Astrocyte (in vitro differentiated cells and primary cell): ENCODE measurements at regions not wholly inside any gene's neighbourhood (a gene's known extent, or its start where the extent isn't known, plus 50 kb on each side); places are given as distances from the start of the nearest gene placed in this dataset.

Experiments used
- DNase-seq: peaks from one replicate; pipeline ENCODE4 v3.0.0-alpha.2; 2010; ENCODE audit warnings: low read depth
- FAIRE-seq: peaks from 2 replicates; lab custom pipeline; 2011; peaks lifted over from hg19 to GRCh38; lab: Jason Lieb, UNC
- H2AFZ ChIP-seq: 2 replicates; pipeline ENCODE4 v1.6.0; 2012; ENCODE audit warnings: low read depth, low read length, inconsistent platforms
- H3K27ac ChIP-seq: 2 replicates; pipeline ENCODE4 v1.5.1; 2011; ENCODE audit warnings: low read depth, low read length, inconsistent platforms
- H3K27me3 ChIP-seq: 2 replicates; pipeline ENCODE4 v1.6.0; 2011; ENCODE audit warnings: low read length, inconsistent platforms; ENCODE audit not compliant: insufficient read depth
- H3K36me3 ChIP-seq: 2 replicates; pipeline ENCODE4 v1.5.1; 2011; ENCODE audit warnings: low read length, inconsistent platforms; ENCODE audit not compliant: insufficient read depth
- H3K4me1 ChIP-seq: 2 replicates; pipeline ENCODE4 v1.5.1; 2011; ENCODE audit warnings: low read length, inconsistent platforms; ENCODE audit not compliant: insufficient read depth
- H3K4me2 ChIP-seq: 2 replicates; pipeline ENCODE4 v1.6.0; 2012; ENCODE audit warnings: low read length, inconsistent platforms
- H3K4me3 ChIP-seq: 2 replicates; pipeline ENCODE4 v1.5.1; 2011; ENCODE audit warnings: low read depth, mild to moderate bottlenecking, low read length, inconsistent platforms; ENCODE audit not compliant: insufficient read depth
- H3K79me2 ChIP-seq: 2 replicates; pipeline ENCODE4 v1.6.0; 2012; ENCODE audit warnings: mild to moderate bottlenecking, low read length, inconsistent platforms; ENCODE audit not compliant: insufficient read depth
- H3K9ac ChIP-seq: 2 replicates; pipeline ENCODE4 v1.6.0; 2012; ENCODE audit warnings: mild to moderate bottlenecking, low read length, inconsistent platforms
- H3K9me3 ChIP-seq: 2 replicates; pipeline ENCODE4 v1.5.1; 2012; ENCODE audit warnings: low read depth, mild to moderate bottlenecking, low read length, inconsistent platforms; ENCODE audit not compliant: insufficient read depth
- H4K20me1 ChIP-seq: 2 replicates; pipeline ENCODE4 v1.6.0; 2012; ENCODE audit warnings: low read length, inconsistent platforms; ENCODE audit not compliant: insufficient read depth
- H3K27ac Mint-ChIP-seq: one replicate; pipeline ENCODE4 v1.8.0; 2021; ENCODE audit warnings: mild to moderate bottlenecking, mixed read lengths; ENCODE audit not compliant: unreplicated experiment
- H3K27me3 Mint-ChIP-seq: one replicate; pipeline ENCODE4 v1.8.0; 2021; ENCODE audit warnings: low read depth, mixed read lengths; ENCODE audit not compliant: unreplicated experiment
- H3K36me3 Mint-ChIP-seq: one replicate; pipeline ENCODE4 v1.8.0; 2021; ENCODE audit warnings: low read depth, mixed read lengths; ENCODE audit not compliant: unreplicated experiment
- H3K4me1 Mint-ChIP-seq: one replicate; pipeline ENCODE4 v1.8.0; 2021; ENCODE audit warnings: low read depth, mixed read lengths; ENCODE audit not compliant: unreplicated experiment
- H3K4me3 Mint-ChIP-seq: one replicate; pipeline ENCODE4 v1.8.0; 2021; ENCODE audit warnings: mild to moderate bottlenecking, moderate library complexity, mixed read lengths; ENCODE audit not compliant: unreplicated experiment
- H3K9me3 Mint-ChIP-seq: one replicate; pipeline ENCODE4 v1.8.0; 2021; ENCODE audit warnings: mild to moderate bottlenecking, mixed read lengths; ENCODE audit not compliant: unreplicated experiment
- CTCF ChIP-seq: IDR thresholded peaks from 2 replicates; pipeline ENCODE4 v1.5.1; 2011; ENCODE audit warnings: low read depth, mild to moderate bottlenecking, inconsistent platforms, low read length, moderate library complexity; ENCODE audit not compliant: insufficient read depth
- EZH2 ChIP-seq: IDR thresholded peaks from 2 replicates; pipeline ENCODE4 v1.6.1; 2012; ENCODE audit warnings: mild to moderate bottlenecking, low read length, inconsistent platforms; ENCODE audit not compliant: insufficient read depth

GRCh38 chr21:35737449-35737848 is 322.9 kb downstream of the SETD4 start:
- Mint-ChIP-seq H3K4me1 (peaks cover 15% of the 10 kb centered on the region), H3K9me3 (peaks cover 4% of the 10 kb centered on the region), H3K4me3 (no peak overlapping the region), H3K27ac (peak overlapping the region; percentile 80), H3K27me3 (peaks cover under 1% of the 10 kb centered on the region), H3K36me3 (no peaks in the 10 kb centered on the region)
- no peak for FAIRE-seq
- no peak overlapping the region for H3K4me3 ChIP-seq
- H3K4me2 ChIP-seq = no peak overlapping the region
- H3K27me3 ChIP-seq = no peaks in the 10 kb centered on the region
- H2AFZ ChIP-seq = no peak overlapping the region
- H4K20me1 ChIP-seq = no peaks in the 10 kb centered on the region
- H3K9ac ChIP-seq = no peak overlapping the region
- H3K36me3 ChIP-seq = no peaks in the 10 kb centered on the region
- no peak for DNase-seq
- H3K9me3 ChIP-seq = peaks cover 5% of the 10 kb centered on the region
- H3K79me2 ChIP-seq = no peaks in the 10 kb centered on the region
- H3K4me1 ChIP-seq = peaks cover 18% of the 10 kb centered on the region
- no peak overlapping the region for H3K27ac ChIP-seq
- TF ChIP-seq EZH2 = no peak
- no peak for TF ChIP-seq CTCF

- Histone ChIP-seq H3K4me1 (peaks cover 2% of the 10 kb centered on the region), H3K27me3 (no peaks in the 10 kb centered on the region), H3K9me3 (no peaks in the 10 kb centered on the region), H3K36me3 (no peaks in the 10 kb centered on the region), H3K4me2 (no peak overlapping the region), H3K27ac (no peak overlapping the region), H2AFZ (no peak overlapping the region), H3K9ac (no peak overlapping the region), H3K4me3 (no peak overlapping the region), H4K20me1 (no peaks in the 10 kb centered on the region), H3K79me2 (no peaks in the 10 kb centered on the region)
- Mint-ChIP-seq H3K4me3 (no peak overlapping the region), H3K27me3 (peaks cover 6% of the 10 kb centered on the region), H3K9me3 (no peaks in the 10 kb centered on the region), H3K4me1 (peaks cover 5% of the 10 kb centered on the region), H3K27ac (no peak overlapping the region), H3K36me3 (no peaks in the 10 kb centered on the region)
- FAIRE-seq (no peak), DNase-seq (no peak)
- no peak for TF ChIP-seq CTCF
- no peak for TF ChIP-seq EZH2
Measured at GRCh38 chr21:35732788-35733187, 327.5 kb downstream of the SETD4 start.

- H3K27me3 Mint-ChIP-seq = peaks cover 6% of the 10 kb centered on the region
- no peak overlapping the region for H3K4me3 ChIP-seq
- no peaks in the 10 kb centered on the region for H3K9me3 ChIP-seq
- no peak overlapping the region for H3K27ac ChIP-seq
- H3K4me1 Mint-ChIP-seq = no peaks in the 10 kb centered on the region
- no peaks in the 10 kb centered on the region for H3K9me3 Mint-ChIP-seq
- no peak overlapping the region for H3K4me3 Mint-ChIP-seq
- H3K27ac Mint-ChIP-seq = no peak overlapping the region
- H3K79me2 ChIP-seq = no peaks in the 10 kb centered on the region
- H2AFZ ChIP-seq = no peak overlapping the region
- DNase-seq = no peak
- no peaks in the 10 kb centered on the region for H3K4me1 ChIP-seq
- no peaks in the 10 kb centered on the region for H4K20me1 ChIP-seq
- no peaks in the 10 kb centered on the region for H3K36me3 Mint-ChIP-seq
- no peaks in the 10 kb centered on the region for H3K36me3 ChIP-seq
- H3K9ac ChIP-seq = no peak overlapping the region
- FAIRE-seq = no peak
- H3K4me2 ChIP-seq = no peak overlapping the region
- TF ChIP-seq EZH2 = no peak
- no peaks in the 10 kb centered on the region for H3K27me3 ChIP-seq
Measured at GRCh38 chr21:35730325-35730724, 330.0 kb downstream of the SETD4 start.
